ENCODE measurements at regions not wholly inside any gene's neighbourhood (a gene's known extent, or its start where the extent isn't known, plus 50 kb on each side); places are given as distances from the start of the nearest gene placed in this dataset.

GRCh38 chr9:89998633-89999032 is 393.8 kb downstream of the GADD45G start:
- Mint-ChIP-seq H3K4me1 (peaks cover 19% of the 10 kb centered on the region), H3K36me3 (ENCODE audit: low read depth) (no peaks in the 10 kb centered on the region), H3K9me3 (no peaks in the 10 kb centered on the region), H3K4me3 (no peak overlapping the region), H3K27ac (no peak overlapping the region), H3K27me3 (ENCODE audit: insufficient read depth) (no peaks in the 10 kb centered on the region)
- Histone ChIP-seq H3K36me3 (ENCODE audit: control insufficient read depth, insufficient read depth, low read length) (no peaks in the 10 kb centered on the region), H3K4me1 (ENCODE audit: control insufficient read depth, insufficient read depth, low read length) (peaks cover 26% of the 10 kb centered on the region), H3K27ac (ENCODE audit: low read depth, low read length) (no peak overlapping the region), H3K9ac (ENCODE audit: extremely low read depth, low read length, poor library complexity, severe bottlenecking) (no peak overlapping the region), H3K4me3 (ENCODE audit: low read length) (no peak overlapping the region), H3K9me3 (ENCODE audit: control insufficient read depth, low read length) (no peaks in the 10 kb centered on the region), H3K27me3 (ENCODE audit: control insufficient read depth, insufficient read depth, low read length, poor library complexity, severe bottlenecking) (no peaks in the 10 kb centered on the region)
- 80 to 93% methylated on average over 1 to 3 of the region's 3 CpGs for WGBS, 2 experiments (ENCODE audit: insufficient coverage in 1 of 2, insufficient read length in 1 of 2)
- no peak for DNase-seq
- TF ChIP-seq CTCF (conservative IDR thresholded peaks at IDR 0.05) = no peak

GRCh38 chr9:89999176-89999533 is 394.3 kb downstream of the GADD45G start:
- no peak overlapping the region for H3K27ac Mint-ChIP-seq
- H3K27me3 ChIP-seq (ENCODE audit: control insufficient read depth, insufficient read depth, low read length, poor library complexity, severe bottlenecking) = no peaks in the 10 kb centered on the region
- H3K9me3 Mint-ChIP-seq = no peaks in the 10 kb centered on the region
- H3K27me3 Mint-ChIP-seq (ENCODE audit: insufficient read depth) = no peaks in the 10 kb centered on the region
- no peak for TF ChIP-seq CTCF (conservative IDR thresholded peaks at IDR 0.05)
- H3K27ac ChIP-seq (ENCODE audit: low read depth, low read length) = no peak overlapping the region
- no peak overlapping the region for H3K9ac ChIP-seq (ENCODE audit: extremely low read depth, low read length, poor library complexity, severe bottlenecking)
- H3K4me1 Mint-ChIP-seq = peaks cover 19% of the 10 kb centered on the region
- no peak overlapping the region for H3K4me3 Mint-ChIP-seq
- no peaks in the 10 kb centered on the region for H3K9me3 ChIP-seq (ENCODE audit: control insufficient read depth, low read length)
- peaks cover 23% of the 10 kb centered on the region for H3K4me1 ChIP-seq (ENCODE audit: control insufficient read depth, insufficient read depth, low read length)
- H3K4me3 ChIP-seq (ENCODE audit: low read length) = no peak overlapping the region
- 90 to 91% methylated on average over 3 of the region's 3 CpGs for WGBS, 2 experiments (ENCODE audit: insufficient coverage in 1 of 2, insufficient read length in 1 of 2)
- H3K36me3 ChIP-seq (ENCODE audit: control insufficient read depth, insufficient read depth, low read length) = no peaks in the 10 kb centered on the region
- DNase-seq = no peak
- no peaks in the 10 kb centered on the region for H3K36me3 Mint-ChIP-seq (ENCODE audit: low read depth)

- H3K4me3 Mint-ChIP-seq = no peak overlapping the region
- H3K4me1 Mint-ChIP-seq = peaks cover 19% of the 10 kb centered on the region
- no peaks in the 10 kb centered on the region for H3K36me3 Mint-ChIP-seq (ENCODE audit: low read depth)
- Histone ChIP-seq H3K27ac (ENCODE audit: low read depth, low read length) (no peak overlapping the region), H3K9ac (ENCODE audit: extremely low read depth, low read length, poor library complexity, severe bottlenecking) (no peak overlapping the region), H3K9me3 (ENCODE audit: control insufficient read depth, low read length) (no peaks in the 10 kb centered on the region), H3K4me3 (ENCODE audit: low read length) (no peak overlapping the region), H3K4me1 (ENCODE audit: control insufficient read depth, insufficient read depth, low read length) (peaks cover 17% of the 10 kb centered on the region), H3K36me3 (ENCODE audit: control insufficient read depth, insufficient read depth, low read length) (no peaks in the 10 kb centered on the region), H3K27me3 (ENCODE audit: control insufficient read depth, insufficient read depth, low read length, poor library complexity, severe bottlenecking) (no peaks in the 10 kb centered on the region)
- WGBS, 2 experiments (ENCODE audit: insufficient coverage in 1 of 2, insufficient read length in 1 of 2) = 72% methylated on average over 11 to 12 of the region's 12 CpGs
- TF ChIP-seq CTCF (conservative IDR thresholded peaks at IDR 0.05) = no peak
- no peaks in the 10 kb centered on the region for H3K27me3 Mint-ChIP-seq (ENCODE audit: insufficient read depth)
- no peaks in the 10 kb centered on the region for H3K9me3 Mint-ChIP-seq
- no peak overlapping the region for H3K27ac Mint-ChIP-seq
- peak; percentile 51 for DNase-seq
Measured at GRCh38 chr9:89999534-90000370, 394.9 kb downstream of the GADD45G start.

Measured in endodermal cell (in vitro differentiated cells).